GM12891 (cell line): ENCODE measurements at regions not wholly inside any gene's neighbourhood (a gene's known extent, or its start where the extent isn't known, plus 50 kb on each side); places are given as distances from the start of the nearest gene placed in this dataset.
"Not testable (repeated sequence)": the region's sequence is repeated elsewhere in the genome, so short reads cannot be mapped to it uniquely, and the experiment has no call there.

ENCODE experiments used
- DNase-seq: peaks from one replicate; pipeline ENCODE4 v3.0.0; 2011; ENCODE audit warnings: low spot score; ENCODE audit not compliant: insufficient read length
- FAIRE-seq: peaks from 2 replicates; lab custom pipeline; 2011; peaks lifted over from hg19 to GRCh38; lab: Jason Lieb, UNC
- PAX5 ChIP-seq: IDR thresholded peaks from 2 replicates; pipeline ENCODE4 v1.6.1; 2011; ENCODE audit warnings: low read length, moderate library complexity, mild to moderate bottlenecking; ENCODE audit not compliant: insufficient read depth, severe bottlenecking
- POLR2A ChIP-seq: IDR thresholded peaks from 2 replicates; pipeline ENCODE4 v1.6.1; 2011; ENCODE audit warnings: low read depth, low read length, control low read depth
- POLR2AphosphoS5 ChIP-seq: IDR thresholded peaks from 2 replicates; pipeline ENCODE4 v1.6.1; 2011; ENCODE audit warnings: low read depth, low read length, control low read depth
- POU2F2 ChIP-seq: IDR thresholded peaks from 2 replicates; pipeline ENCODE4 v1.6.1; 2011; ENCODE audit warnings: low read depth, mild to moderate bottlenecking, control low read depth, low read length, moderate library complexity
- SPI1 ChIP-seq: IDR thresholded peaks from 2 replicates; pipeline ENCODE4 v1.6.1; 2011; ENCODE audit warnings: low read depth, low read length, control low read depth
- TAF1 ChIP-seq: IDR thresholded peaks from 2 replicates; pipeline ENCODE4 v1.6.1; 2011; ENCODE audit warnings: low read depth, low read length, control low read depth

DNA sequence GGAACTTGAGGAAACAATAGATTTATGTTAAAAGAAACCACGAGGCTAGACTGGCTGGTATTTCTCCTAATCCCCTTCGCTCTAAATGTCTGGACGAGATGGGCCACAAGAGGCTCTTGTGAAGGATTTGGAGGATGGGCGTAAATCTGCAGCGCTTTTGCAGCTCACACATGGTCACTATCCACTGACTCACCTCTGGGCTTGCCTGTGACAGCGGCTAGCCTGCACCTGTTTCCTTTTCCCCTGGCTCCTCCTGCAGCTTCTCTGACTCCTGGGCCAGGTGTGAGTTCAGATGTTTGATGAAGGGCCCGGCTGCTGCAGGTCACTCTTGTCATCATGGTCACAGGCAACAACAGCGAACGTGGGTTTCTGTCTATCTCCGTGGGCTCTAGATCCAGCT, 629.4 kb downstream of the CBLN4 start:
- no peak for FAIRE-seq
- TF ChIP-seq SPI1 (no peak), POLR2A (no peak), TAF1 (no peak), POU2F2 (no peak), PAX5 (no peak), POLR2AphosphoS5 (no peak)
- no peak for DNase-seq

DNA sequence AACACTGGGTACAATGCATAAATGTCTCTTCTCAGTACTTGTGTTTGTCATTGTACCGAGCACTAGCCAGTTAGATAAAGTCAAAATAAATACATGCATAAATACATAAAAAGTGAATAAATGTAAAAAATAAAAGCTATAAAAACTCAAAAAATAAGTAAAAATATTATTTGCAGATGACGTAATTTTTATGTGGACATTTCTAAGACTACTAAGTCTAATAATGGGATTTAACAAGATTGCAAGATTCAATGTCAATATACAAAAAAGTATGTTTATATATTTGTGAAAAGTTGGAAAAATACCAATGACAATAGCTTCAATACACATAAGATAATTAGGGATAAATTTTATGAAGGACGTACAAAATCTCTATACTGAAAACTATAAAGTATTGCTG, 639.6 kb downstream of the CBLN4 start:
- TF ChIP-seq SPI1, result no peak
- TF ChIP-seq PAX5, result no peak
- no peak for TF ChIP-seq POLR2AphosphoS5
- TF ChIP-seq TAF1, result no peak
- no peak for TF ChIP-seq POLR2A
- no peak for TF ChIP-seq POU2F2
- FAIRE-seq (no peak), DNase-seq (no peak)

DNA sequence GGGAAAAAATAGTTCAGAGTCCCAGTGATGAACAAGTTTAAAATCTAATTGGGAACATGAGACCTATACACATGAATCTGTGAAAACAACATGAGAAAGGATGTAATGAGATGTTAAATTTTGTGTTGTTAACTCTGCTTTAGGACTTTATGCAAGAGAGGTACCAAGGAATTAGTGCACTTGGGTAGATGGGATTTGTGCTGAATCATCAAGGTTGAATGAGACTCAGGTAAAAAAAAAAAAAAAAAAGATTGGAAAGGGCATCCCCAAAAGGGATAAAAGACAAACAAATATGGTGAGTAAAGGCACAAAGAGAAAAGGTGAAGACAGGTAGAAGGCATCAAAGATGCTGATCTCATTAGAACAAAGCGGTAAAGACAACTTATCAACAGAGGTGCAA, 644.4 kb downstream of the CBLN4 start:
- FAIRE-seq (no peak), DNase-seq (no peak)
- TF ChIP-seq POU2F2 (no peak), POLR2A (no peak), POLR2AphosphoS5 (no peak), TAF1 (no peak), SPI1 (no peak), PAX5 (no peak)

DNA sequence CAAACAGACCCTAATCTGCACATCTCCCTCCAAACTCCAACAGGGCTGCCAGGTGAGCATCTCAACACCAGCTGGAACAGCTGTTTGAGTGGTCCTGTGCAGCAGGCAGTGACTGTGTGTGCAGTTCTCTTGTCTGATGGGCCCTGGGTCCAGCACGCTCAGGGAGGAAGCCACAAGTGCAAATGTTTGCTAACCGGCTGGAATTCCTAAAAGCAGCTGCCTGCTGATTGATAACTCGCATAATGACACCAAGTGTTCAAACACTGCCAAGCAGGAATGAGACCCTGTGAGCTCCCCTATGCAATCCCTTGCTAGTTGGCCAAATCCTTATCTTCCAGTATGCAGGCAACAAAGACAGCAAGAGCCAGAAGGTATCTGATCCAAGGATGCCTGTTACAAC, 650.6 kb downstream of the CBLN4 start:
- FAIRE-seq, result no peak
- TF ChIP-seq PAX5 (no peak), SPI1 (no peak), POLR2A (no peak), POLR2AphosphoS5 (no peak), TAF1 (no peak), POU2F2 (no peak)
- DNase-seq, result no peak

DNA sequence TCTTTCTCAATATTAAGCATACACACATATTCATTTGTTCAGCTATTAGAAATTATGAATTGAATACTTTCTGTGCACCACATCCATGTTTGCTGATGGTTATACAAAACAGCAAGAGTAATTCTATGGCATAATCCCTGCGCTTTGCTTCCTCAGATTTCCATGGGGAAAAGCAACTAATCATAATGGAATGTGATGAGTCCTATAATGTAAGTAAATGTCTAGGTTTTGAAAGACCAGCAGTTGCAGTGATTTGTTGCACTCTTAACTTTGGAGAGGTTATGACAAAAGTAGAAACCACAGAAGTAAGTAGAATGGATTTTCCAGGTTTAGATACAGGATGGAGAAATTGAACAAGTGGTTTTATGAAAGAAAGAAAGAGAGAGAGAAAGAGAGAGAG, 652.1 kb downstream of the CBLN4 start:
- FAIRE-seq (no peak), DNase-seq (no peak)
- no peak for TF ChIP-seq POLR2A
- no peak for TF ChIP-seq PAX5
- TF ChIP-seq POU2F2, result no peak
- no peak for TF ChIP-seq TAF1

DNA sequence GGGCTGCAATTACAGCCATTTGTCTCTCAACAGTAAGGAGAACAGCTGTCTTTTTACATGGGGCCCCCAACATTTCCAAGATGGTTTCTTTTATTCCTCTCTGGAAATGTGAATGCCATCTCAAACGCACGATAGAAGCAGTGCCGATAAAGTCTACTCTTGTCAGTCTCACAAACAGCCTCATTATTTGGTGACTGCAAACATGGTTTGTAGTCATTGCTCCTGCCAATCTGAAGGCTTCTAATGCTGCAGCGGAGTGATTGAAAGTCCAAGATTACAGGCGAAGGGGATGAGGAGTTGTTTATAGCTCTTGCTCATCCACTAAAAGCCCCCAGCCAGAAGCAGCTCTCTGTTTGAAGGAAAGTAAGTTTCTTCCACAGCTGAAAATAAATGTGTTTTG, 657.1 kb downstream of the CBLN4 start:
- FAIRE-seq, result no peak
- DNase-seq, result no peak
- TF ChIP-seq SPI1 (no peak), POLR2A (no peak), TAF1 (no peak), POLR2AphosphoS5 (no peak), POU2F2 (no peak), PAX5 (no peak)

DNA sequence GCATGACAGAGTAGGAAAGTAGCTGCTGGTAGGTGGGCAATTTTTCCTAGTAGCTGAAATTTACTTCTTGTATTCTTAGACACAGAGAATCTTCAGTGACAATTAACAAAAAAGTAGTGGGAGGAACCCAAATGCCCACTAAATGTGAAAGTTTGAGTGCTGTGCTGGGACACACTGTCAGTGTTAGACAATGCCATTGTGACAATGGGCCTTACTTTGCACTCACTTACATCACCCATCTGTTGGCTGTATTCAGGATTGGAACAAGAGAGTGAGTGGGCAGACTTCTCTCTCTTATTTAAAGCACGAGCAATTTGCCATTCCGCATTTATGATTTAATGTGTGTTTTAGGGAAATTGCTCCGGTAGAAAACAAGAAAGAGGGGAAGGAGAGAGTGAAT, 662.5 kb downstream of the CBLN4 start:
- FAIRE-seq, result no peak

DNA sequence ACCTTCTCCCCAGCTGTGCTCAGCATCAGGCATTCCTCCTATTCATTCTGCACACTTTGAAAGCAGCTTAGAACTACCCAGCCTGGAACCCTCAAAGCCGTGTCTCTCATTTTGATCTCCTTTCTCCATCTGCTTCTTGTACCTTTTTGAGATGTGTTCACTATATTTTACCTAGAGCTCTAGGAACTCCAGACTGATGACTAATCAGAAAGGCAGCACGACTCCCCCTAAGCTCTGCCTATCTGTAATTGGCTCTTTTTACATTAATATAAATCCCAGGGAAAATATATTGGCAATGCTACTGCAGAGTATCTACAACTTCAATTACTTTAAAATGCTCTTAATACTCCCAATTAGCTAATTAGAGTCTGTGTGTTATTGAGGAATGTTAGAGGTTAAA, 671.5 kb downstream of the CBLN4 start:
- FAIRE-seq (no peak), DNase-seq (no peak)
- TF ChIP-seq TAF1, result no peak
- no peak for TF ChIP-seq PAX5
- TF ChIP-seq POLR2A, result no peak
- TF ChIP-seq SPI1, result no peak
- TF ChIP-seq POLR2AphosphoS5, result no peak

More for the DNA sequence above, 662.5 kb downstream of the CBLN4 start:
- no peak for DNase-seq
- TF ChIP-seq SPI1 (no peak), POLR2A (no peak), TAF1 (no peak), PAX5 (no peak), POU2F2 (no peak), POLR2AphosphoS5 (no peak)

DNA sequence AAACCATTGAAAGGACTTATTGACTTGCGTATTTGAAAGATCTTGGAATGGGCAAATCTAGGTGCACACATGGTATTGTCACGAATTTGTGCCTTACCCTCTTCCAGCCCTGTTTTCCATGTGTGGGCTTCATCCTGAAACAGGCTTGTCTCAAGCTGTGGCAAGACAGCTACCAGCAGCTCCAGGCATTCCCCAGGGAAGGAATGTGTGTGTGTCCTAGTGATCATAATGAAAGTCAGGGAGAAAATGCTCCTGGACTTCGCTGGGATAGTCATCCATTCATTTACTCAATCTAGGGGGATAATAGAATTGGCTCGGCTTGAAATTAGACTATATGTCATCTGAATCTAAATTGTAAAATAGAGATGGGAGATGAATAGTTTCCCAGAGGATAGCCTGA, 676.2 kb downstream of the CBLN4 start:
- FAIRE-seq (no peak), DNase-seq (no peak)
- TF ChIP-seq TAF1 (no peak), PAX5 (no peak)

DNA sequence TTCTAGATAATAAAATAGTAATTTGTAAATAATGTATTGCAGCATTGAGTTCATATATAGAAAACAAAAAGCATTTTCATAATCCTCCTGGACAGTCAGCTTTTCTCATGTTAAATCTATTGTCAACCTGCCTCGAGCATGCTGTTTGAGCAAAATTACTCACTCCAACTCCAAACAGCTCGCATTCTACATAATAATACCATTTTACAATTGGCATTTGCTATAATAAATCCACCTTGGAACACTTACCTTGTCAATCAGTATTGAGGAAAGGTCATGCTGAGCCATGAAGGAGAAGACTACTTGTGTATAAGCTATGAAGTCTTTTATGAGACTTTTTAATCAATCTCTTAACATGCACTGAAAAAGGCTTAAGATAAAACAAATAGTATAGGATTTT, 682.6 kb downstream of the CBLN4 start:
- FAIRE-seq (no peak), DNase-seq (no peak)
- TF ChIP-seq PAX5 (no peak), POLR2AphosphoS5 (no peak), SPI1 (no peak), POU2F2 (no peak), TAF1 (no peak), POLR2A (no peak)

DNA sequence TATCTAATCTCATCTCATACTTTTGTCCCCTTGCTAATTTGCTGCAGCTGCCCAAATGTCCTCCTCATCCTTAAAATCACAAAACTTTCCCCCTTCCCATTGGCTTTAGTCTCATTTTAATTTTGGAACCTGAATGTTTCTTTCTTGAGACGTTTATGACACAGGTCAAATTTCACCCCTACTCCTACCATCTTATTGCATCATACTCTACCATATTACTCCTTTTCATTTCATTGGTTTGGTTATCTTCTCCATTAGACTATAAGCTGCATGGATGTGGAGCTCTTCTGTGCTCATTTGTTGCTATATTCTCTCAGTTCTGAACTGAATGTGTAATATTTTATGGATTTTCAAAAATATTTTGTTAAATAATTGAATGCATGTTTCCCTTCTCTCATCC, 688.6 kb downstream of the CBLN4 start:
- TF ChIP-seq POU2F2 (no peak), TAF1 (no peak)
- FAIRE-seq (no peak), DNase-seq (no peak)

DNA sequence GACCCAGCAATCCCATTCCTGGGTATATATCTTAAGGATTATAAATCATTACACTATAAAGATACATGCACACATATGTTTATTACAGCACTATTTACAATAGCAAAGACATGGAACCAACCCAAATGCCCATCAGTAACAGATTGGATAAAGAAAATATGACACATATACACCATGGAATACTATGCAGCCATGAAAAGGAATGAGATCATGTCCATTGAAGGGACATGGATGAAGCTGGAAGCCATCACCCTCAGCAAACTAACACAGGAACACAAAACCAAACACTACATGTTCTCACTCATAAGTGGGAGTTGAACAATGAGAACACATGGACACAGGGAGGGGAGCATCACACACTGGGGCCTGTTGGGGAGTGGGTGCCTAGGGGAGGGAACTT, 694.5 kb downstream of the CBLN4 start:
- FAIRE-seq, DNase-seq: not testable (repeated sequence)

DNA sequence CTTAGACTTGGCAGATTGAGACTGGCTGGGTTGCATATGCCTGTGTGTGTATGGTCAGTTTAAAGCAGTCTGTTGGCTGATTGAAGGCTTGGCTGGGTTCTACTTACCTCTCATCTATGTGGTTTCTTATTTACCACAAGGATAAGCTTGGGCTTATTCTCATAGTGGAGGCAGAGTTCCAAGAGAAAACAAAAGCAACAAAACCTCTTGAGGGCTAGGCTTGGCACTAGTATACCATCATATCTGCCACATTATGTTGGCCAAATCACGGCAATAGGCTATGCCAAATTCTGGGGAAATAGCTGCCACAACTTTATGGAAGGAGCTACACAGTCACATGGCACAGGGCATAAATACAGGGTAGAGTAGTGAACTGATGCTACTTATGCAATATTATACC, 714.1 kb downstream of the CBLN4 start:
- TF ChIP-seq POLR2AphosphoS5 (no peak), SPI1 (no peak), POU2F2 (no peak), POLR2A (no peak), TAF1 (no peak), PAX5 (no peak)
- DNase-seq (no peak), FAIRE-seq (no peak)
